ENCODE measurements at regions not wholly inside any gene's neighbourhood (a gene's known extent, or its start where the extent isn't known, plus 50 kb on each side); places are given as distances from the start of the nearest gene placed in this dataset.
"Not testable (repeated sequence)": the region's sequence is repeated elsewhere in the genome, so short reads cannot be mapped to it uniquely, and the experiment has no call there.

GRCh38 chr2:87604980-87605379, 142.9 kb upstream of the PLGLB2 start:
- H3K27me3 Mint-ChIP-seq; H3K27ac Mint-ChIP-seq; H3K9me3 Mint-ChIP-seq (ENCODE audit: low read depth): not testable (repeated sequence)

GRCh38 chr2:87608377-87609166, 139.3 kb upstream of the PLGLB2 start:
- H3K36me3 Mint-ChIP-seq; H3K9me3 Mint-ChIP-seq (ENCODE audit: low read depth); H3K4me1 Mint-ChIP-seq (ENCODE audit: low read depth); H3K27me3 Mint-ChIP-seq; H3K27ac Mint-ChIP-seq; H3K4me3 Mint-ChIP-seq: not testable (repeated sequence)

More at GRCh38 chr2:87604980-87605379, 142.9 kb upstream of the PLGLB2 start:
- H3K36me3 Mint-ChIP-seq; H3K4me3 Mint-ChIP-seq; H3K4me1 Mint-ChIP-seq (ENCODE audit: low read depth): not testable (repeated sequence)

GRCh38 chr2:87610974-87611373, 136.9 kb upstream of the PLGLB2 start:
- not testable (repeated sequence) for H3K9me3 Mint-ChIP-seq (ENCODE audit: low read depth); H3K27ac Mint-ChIP-seq; H3K27me3 Mint-ChIP-seq; H3K4me1 Mint-ChIP-seq (ENCODE audit: low read depth); H3K4me3 Mint-ChIP-seq; H3K36me3 Mint-ChIP-seq

- H3K4me3 Mint-ChIP-seq; H3K36me3 Mint-ChIP-seq; H3K9me3 Mint-ChIP-seq (ENCODE audit: low read depth); H3K27me3 Mint-ChIP-seq; H3K4me1 Mint-ChIP-seq (ENCODE audit: low read depth); H3K27ac Mint-ChIP-seq: not testable (repeated sequence)
These were observed 136.5 kb upstream of the PLGLB2 start for GRCh38 chr2:87611416-87611815.

- H3K4me1 Mint-ChIP-seq (ENCODE audit: low read depth); H3K27ac Mint-ChIP-seq; H3K27me3 Mint-ChIP-seq; H3K9me3 Mint-ChIP-seq (ENCODE audit: low read depth); H3K36me3 Mint-ChIP-seq; H3K4me3 Mint-ChIP-seq: not testable (repeated sequence)
These were observed 135.9 kb upstream of the PLGLB2 start for GRCh38 chr2:87611956-87612355.

- H3K27me3 Mint-ChIP-seq; H3K4me1 Mint-ChIP-seq (ENCODE audit: low read depth); H3K36me3 Mint-ChIP-seq; H3K9me3 Mint-ChIP-seq (ENCODE audit: low read depth); H3K4me3 Mint-ChIP-seq; H3K27ac Mint-ChIP-seq: not testable (repeated sequence)
These were observed 133.0 kb upstream of the PLGLB2 start for GRCh38 chr2:87614829-87615434.

- H3K4me3 Mint-ChIP-seq; H3K9me3 Mint-ChIP-seq (ENCODE audit: low read depth); H3K36me3 Mint-ChIP-seq; H3K27ac Mint-ChIP-seq; H3K27me3 Mint-ChIP-seq; H3K4me1 Mint-ChIP-seq (ENCODE audit: low read depth): not testable (repeated sequence)
These were observed 128.8 kb upstream of the PLGLB2 start for GRCh38 chr2:87619121-87619520.

- not testable (repeated sequence) for H3K27me3 Mint-ChIP-seq; H3K36me3 Mint-ChIP-seq; H3K4me3 Mint-ChIP-seq; H3K4me1 Mint-ChIP-seq (ENCODE audit: low read depth); H3K27ac Mint-ChIP-seq; H3K9me3 Mint-ChIP-seq (ENCODE audit: low read depth)
These were observed 126.7 kb upstream of the PLGLB2 start for GRCh38 chr2:87621139-87621538.

GRCh38 chr2:87622720-87623119, 125.2 kb upstream of the PLGLB2 start:
- not testable (repeated sequence) for H3K9me3 Mint-ChIP-seq (ENCODE audit: low read depth); H3K27me3 Mint-ChIP-seq; H3K4me1 Mint-ChIP-seq (ENCODE audit: low read depth); H3K36me3 Mint-ChIP-seq; H3K4me3 Mint-ChIP-seq; H3K27ac Mint-ChIP-seq

GRCh38 chr2:87629491-87630458, 118.1 kb upstream of the PLGLB2 start:
- H3K4me3 Mint-ChIP-seq; H3K27ac Mint-ChIP-seq; H3K9me3 Mint-ChIP-seq (ENCODE audit: low read depth); H3K36me3 Mint-ChIP-seq; H3K27me3 Mint-ChIP-seq: not testable (repeated sequence)
- H3K4me1 Mint-ChIP-seq (ENCODE audit: low read depth), result peaks cover 12% of the 10 kb centered on the region

- H3K4me1 Mint-ChIP-seq (ENCODE audit: low read depth), result peaks cover 16% of the 10 kb centered on the region
- H3K9me3 Mint-ChIP-seq (ENCODE audit: low read depth); H3K27ac Mint-ChIP-seq; H3K36me3 Mint-ChIP-seq; H3K4me3 Mint-ChIP-seq; H3K27me3 Mint-ChIP-seq: not testable (repeated sequence)
These were observed 117.0 kb upstream of the PLGLB2 start for GRCh38 chr2:87630892-87631291.

GRCh38 chr2:87631402-87631801, 116.5 kb upstream of the PLGLB2 start:
- H3K36me3 Mint-ChIP-seq; H3K9me3 Mint-ChIP-seq (ENCODE audit: low read depth); H3K27me3 Mint-ChIP-seq: not testable (repeated sequence)
- peak overlapping the region; percentile 73 for H3K4me3 Mint-ChIP-seq
- H3K4me1 Mint-ChIP-seq (ENCODE audit: low read depth), result peaks cover 16% of the 10 kb centered on the region
- H3K27ac Mint-ChIP-seq, result peak overlapping the region; percentile 99

GRCh38 chr2:87633287-87633963, 114.5 kb upstream of the PLGLB2 start:
- H3K4me3 Mint-ChIP-seq, H3K27me3 Mint-ChIP-seq: not testable (repeated sequence)
- H3K27ac Mint-ChIP-seq, result peak overlapping the region; percentile 80

GRCh38 chr2:87634106-87634505, 113.8 kb upstream of the PLGLB2 start:
- not testable (repeated sequence) for H3K4me3 Mint-ChIP-seq; H3K36me3 Mint-ChIP-seq; H3K9me3 Mint-ChIP-seq (ENCODE audit: low read depth); H3K27me3 Mint-ChIP-seq
- peak overlapping the region; percentile 94 for H3K27ac Mint-ChIP-seq
- H3K4me1 Mint-ChIP-seq (ENCODE audit: low read depth), result peaks cover 19% of the 10 kb centered on the region

More at GRCh38 chr2:87633287-87633963, 114.5 kb upstream of the PLGLB2 start:
- H3K9me3 Mint-ChIP-seq (ENCODE audit: low read depth); H3K36me3 Mint-ChIP-seq: not testable (repeated sequence)
- H3K4me1 Mint-ChIP-seq (ENCODE audit: low read depth), result peaks cover 19% of the 10 kb centered on the region
